Caco-2 (cell line): ENCODE measurements at regions not wholly inside any gene's neighbourhood (a gene's known extent, or its start where the extent isn't known, plus 50 kb on each side); places are given as distances from the start of the nearest gene placed in this dataset.

Experiments
- BruUV-seq: library from RNA; stranded (reverse); fragments of 400-500 nt; replicated peaks from 2 replicates; lab custom pipeline; 2021; lab: Mats Ljungman, UMichigan
- CTCF ChIA-PET: fragments of 300-600 bp; sonication (Branson Sonifier 250); formaldehyde crosslinking; loops from one replicate; lab custom pipeline; 2022; ENCODE audit warnings: antibody characterized with exemption; lab: Charles Lee
- POLR2A ChIA-PET: fragments of 300-600 bp; sonication (Branson Sonifier 250); formaldehyde crosslinking; loops from one replicate; lab custom pipeline; 2022; ENCODE audit warnings: antibody characterized with exemption; lab: Charles Lee
- DNase-seq, 2 experiments: peaks; one replicate each; pipeline versions ENCODE4 v3.0.0 to v3.0.0-alpha.2; 2020 to 2022
- H3K27me3 ChIP-seq: replicated peaks from 2 replicates; pipeline ENCODE4 v1.6.0; 2011; ENCODE audit warnings: low read length; ENCODE audit not compliant: control insufficient read depth, insufficient read depth
- H3K36me3 ChIP-seq: 2 replicates; pipeline ENCODE4 v1.5.1; 2011; ENCODE audit warnings: low read length; ENCODE audit not compliant: control insufficient read depth, insufficient read depth
- H3K4me1 ChIP-seq: fragments of 250-450 bp; sonication (Bioruptor Pico); 2 replicates; pipeline ENCODE4 v1.5.1; 2020; ENCODE audit warnings: mild to moderate bottlenecking
- H3K4me3 ChIP-seq: 2 replicates; pipeline ENCODE4 v1.5.1; 2011; ENCODE audit warnings: low read depth, mild to moderate bottlenecking, control low read depth, low read length
- H3K9me3 ChIP-seq: fragments of 250-450 bp; sonication (Bioruptor Pico); 2 replicates; pipeline ENCODE4 v1.5.1; 2020; ENCODE audit warnings: mild to moderate bottlenecking, moderate library complexity
- H3K27ac Mint-ChIP-seq: one replicate; pipeline ENCODE4 v1.8.0; 2022; ENCODE audit warnings: mixed read lengths; ENCODE audit not compliant: unreplicated experiment
- H3K27me3 Mint-ChIP-seq: one replicate; pipeline ENCODE4 v1.8.0; 2022; ENCODE audit warnings: mixed read lengths; ENCODE audit not compliant: insufficient read depth, unreplicated experiment
- H3K36me3 Mint-ChIP-seq: one replicate; pipeline ENCODE4 v1.8.0; 2022; ENCODE audit warnings: mild to moderate bottlenecking, mixed read lengths; ENCODE audit not compliant: insufficient read depth, unreplicated experiment
- H3K4me1 Mint-ChIP-seq: one replicate; pipeline ENCODE4 v1.8.0; 2022; ENCODE audit warnings: low read depth, mixed read lengths; ENCODE audit not compliant: unreplicated experiment
- H3K4me3 Mint-ChIP-seq: one replicate; pipeline ENCODE4 v1.8.0; 2022; ENCODE audit warnings: mild to moderate bottlenecking, moderate library complexity, mixed read lengths; ENCODE audit not compliant: unreplicated experiment
- H3K9me3 Mint-ChIP-seq: one replicate; pipeline ENCODE4 v1.8.0; 2022; ENCODE audit warnings: mixed read lengths; ENCODE audit not compliant: unreplicated experiment
- CTCF ChIP-seq, 2 experiments: fragments of 200-600 bp in 1 of 2; IDR thresholded peaks; 1 replicate in 1 of 2; 2 replicates in 1 of 2; pipeline versions ENCODE4 v1.5.1 to v1.8.0; 2011 to 2022; ENCODE audit warnings: antibody characterized with exemption in 1 of 2, control low read depth in 1 of 2, inconsistent platforms in 1 of 2, low read depth in 1 of 2, low read length in 1 of 2, mild to moderate bottlenecking in 1 of 2, moderate library complexity in 1 of 2; ENCODE audit not compliant: insufficient read depth in 1 of 2, severe bottlenecking in 1 of 2, unreplicated experiment in 1 of 2
- intact Hi-C: fragments of 100-400 bp; cut with micrococcal nuclease; formaldehyde crosslinking; loops from one replicate; pipeline ENCODE4 v1.10.0; 2022; ENCODE audit not compliant: unreplicated experiment

- Histone ChIP-seq H3K4me3 (no peak overlapping the region), H3K9me3 (no peaks in the 10 kb centered on the region), H3K27me3 (no peaks in the 10 kb centered on the region), H3K4me1 (no peaks in the 10 kb centered on the region), H3K36me3 (no peaks in the 10 kb centered on the region)
- no peak for DNase-seq
- no peaks in the 10 kb centered on the region for H3K4me1 Mint-ChIP-seq
- intact Hi-C loops, result no loop called here
- no peaks in the 10 kb centered on the region for H3K9me3 Mint-ChIP-seq
- ChIA-PET POLR2A (no interaction called here), CTCF (interaction anchor here (0.6 kb wide), 1 partner anchor 1864 kb away, joined by 6 read pairs; no protein-coding TSS in a partner anchor)
- H3K36me3 Mint-ChIP-seq, result no peaks in the 10 kb centered on the region
- H3K4me3 Mint-ChIP-seq, result no peak overlapping the region
- H3K27me3 Mint-ChIP-seq, result peaks cover 7% of the 10 kb centered on the region
- no peak for TF ChIP-seq CTCF (IDR thresholded peaks at IDR 0.05; ENCODE audit: insufficient read depth in 1 of 2, low read depth in 1 of 2, low read length in 1 of 2, severe bottlenecking in 1 of 2, unreplicated experiment in 1 of 2)
- H3K27ac Mint-ChIP-seq, result no peak overlapping the region
- BruUV-seq, result no TSS peak
Measured at GRCh38 chr14:30223385-30223785, 295.7 kb upstream of the PRKD1 start.

GRCh38 chr14:30223966-30224365, 296.3 kb upstream of the PRKD1 start:
- Histone ChIP-seq H3K36me3 (no peaks in the 10 kb centered on the region), H3K27me3 (no peaks in the 10 kb centered on the region), H3K9me3 (no peaks in the 10 kb centered on the region), H3K4me3 (no peak overlapping the region), H3K4me1 (no peaks in the 10 kb centered on the region)
- DNase-seq, result no peak
- ChIA-PET POLR2A (no interaction called here), CTCF (no interaction called here)
- no peaks in the 10 kb centered on the region for H3K4me1 Mint-ChIP-seq
- H3K4me3 Mint-ChIP-seq, result no peak overlapping the region
- no peaks in the 10 kb centered on the region for H3K36me3 Mint-ChIP-seq
- no TSS peak for BruUV-seq
- intact Hi-C loops, result no loop called here
- peaks cover 7% of the 10 kb centered on the region for H3K27me3 Mint-ChIP-seq
- H3K9me3 Mint-ChIP-seq, result no peaks in the 10 kb centered on the region
- TF ChIP-seq CTCF (IDR thresholded peaks at IDR 0.05; ENCODE audit: insufficient read depth in 1 of 2, low read depth in 1 of 2, low read length in 1 of 2, severe bottlenecking in 1 of 2, unreplicated experiment in 1 of 2), result no peak
- H3K27ac Mint-ChIP-seq, result no peak overlapping the region

DNA sequence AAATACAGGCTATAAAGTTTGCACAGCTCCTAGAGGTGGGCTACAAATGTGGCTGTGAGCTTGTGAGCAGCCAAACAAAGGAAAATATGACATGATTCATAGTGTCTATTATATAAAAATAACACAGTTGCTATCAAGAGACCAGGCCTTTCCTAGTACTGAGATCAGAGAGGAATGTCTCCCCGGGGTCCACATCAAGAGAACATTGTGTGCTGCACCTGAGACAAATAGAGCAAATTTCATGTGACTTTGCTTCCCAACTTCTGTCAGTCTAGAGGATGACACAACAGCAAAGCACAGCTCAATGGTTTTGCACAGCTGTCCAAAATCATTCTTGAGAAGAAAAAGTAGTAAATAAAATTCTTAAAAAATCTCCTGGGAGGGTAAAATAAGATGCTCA, 297.5 kb upstream of the PRKD1 start:
- DNase-seq, result no peak
- BruUV-seq, result no TSS peak
- no peaks in the 10 kb centered on the region for H3K36me3 Mint-ChIP-seq
- intact Hi-C loops, result no loop called here
- no peak overlapping the region for H3K4me3 Mint-ChIP-seq
- peaks cover 7% of the 10 kb centered on the region for H3K27me3 Mint-ChIP-seq
- Histone ChIP-seq H3K4me1 (no peaks in the 10 kb centered on the region), H3K27me3 (no peaks in the 10 kb centered on the region), H3K4me3 (no peak overlapping the region), H3K9me3 (no peaks in the 10 kb centered on the region), H3K36me3 (no peaks in the 10 kb centered on the region)
- ChIA-PET POLR2A (no interaction called here), CTCF (interaction anchor here (0.7 kb wide), 1 partner anchor 10 kb away, joined by 3 read pairs; no protein-coding TSS in a partner anchor)
- no peak for TF ChIP-seq CTCF (IDR thresholded peaks at IDR 0.05; ENCODE audit: insufficient read depth in 1 of 2, low read depth in 1 of 2, low read length in 1 of 2, severe bottlenecking in 1 of 2, unreplicated experiment in 1 of 2)
- no peaks in the 10 kb centered on the region for H3K4me1 Mint-ChIP-seq
- no peak overlapping the region for H3K27ac Mint-ChIP-seq
- H3K9me3 Mint-ChIP-seq, result no peaks in the 10 kb centered on the region
